GM04503 (cell line): ENCODE measurements at regions not wholly inside any gene's neighbourhood (a gene's known extent, or its start where the extent isn't known, plus 50 kb on each side); places are given as distances from the start of the nearest gene placed in this dataset.
"Not testable (repeated sequence)": the region's sequence is repeated elsewhere in the genome, so short reads cannot be mapped to it uniquely, and the experiment has no call there.

ENCODE experiments used
- DNase-seq: peaks from one replicate; pipeline ENCODE4 v3.0.0-alpha.2; 2012; ENCODE audit warnings: low read depth

DNA sequence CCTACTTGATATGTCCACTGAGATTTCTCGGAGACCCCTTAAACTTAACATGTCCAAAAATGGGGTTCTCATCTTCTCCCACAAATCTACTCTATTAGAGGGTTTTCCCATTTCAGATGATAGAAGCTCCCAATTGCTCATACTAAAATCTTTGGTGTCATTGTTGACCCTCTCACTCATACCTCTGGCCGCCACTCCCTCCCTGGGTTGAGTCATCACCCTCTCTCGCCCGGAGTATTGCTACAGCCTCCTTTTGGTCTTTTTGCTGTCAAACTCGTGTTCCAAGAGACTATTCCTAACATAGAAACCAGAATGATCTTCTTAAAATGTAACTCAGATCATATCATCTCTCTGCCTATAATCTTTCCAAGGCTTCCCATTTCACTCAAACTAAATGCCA is 91.0 kb upstream of the GNAQ start:
- no peak for DNase-seq

- no peak for DNase-seq
These were observed 89.9 kb upstream of the GNAQ start for GRCh38 chr9:78121488-78121887.

GRCh38 chr9:78118742-78119473 is 87.3 kb upstream of the GNAQ start:
- DNase-seq = peak; percentile 59

GRCh38 chr9:78115073-78115472 is 83.5 kb upstream of the GNAQ start:
- DNase-seq = no peak

GRCh38 chr9:78114581-78114980 is 83.0 kb upstream of the GNAQ start:
- DNase-seq = no peak

GRCh38 chr9:78112406-78112805 is 80.8 kb upstream of the GNAQ start:
- no peak for DNase-seq

DNA sequence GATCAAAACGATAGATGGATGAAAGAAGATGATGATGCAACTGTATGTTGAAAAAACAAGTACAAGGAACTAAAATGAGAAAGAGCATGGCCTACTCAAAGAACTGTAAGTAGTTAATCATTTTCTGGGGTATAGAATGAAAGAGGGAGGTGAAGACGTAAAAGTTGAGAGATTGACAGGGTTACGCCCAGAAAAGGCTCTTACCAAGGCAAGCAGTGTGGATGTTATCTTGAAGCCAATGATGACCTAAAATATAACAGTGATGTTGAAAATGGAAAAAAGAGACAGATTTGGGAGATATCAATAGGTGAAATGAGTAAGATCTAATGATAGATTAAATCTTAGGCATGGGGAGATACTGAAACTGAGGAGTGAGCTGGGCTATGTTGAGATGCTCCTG is 80.4 kb upstream of the GNAQ start:
- DNase-seq = no peak

- DNase-seq = no peak
These were observed 77.5 kb upstream of the GNAQ start for GRCh38 chr9:78109075-78109474.

GRCh38 chr9:78106586-78106985 is 75.0 kb upstream of the GNAQ start:
- not testable (repeated sequence) for DNase-seq

DNA sequence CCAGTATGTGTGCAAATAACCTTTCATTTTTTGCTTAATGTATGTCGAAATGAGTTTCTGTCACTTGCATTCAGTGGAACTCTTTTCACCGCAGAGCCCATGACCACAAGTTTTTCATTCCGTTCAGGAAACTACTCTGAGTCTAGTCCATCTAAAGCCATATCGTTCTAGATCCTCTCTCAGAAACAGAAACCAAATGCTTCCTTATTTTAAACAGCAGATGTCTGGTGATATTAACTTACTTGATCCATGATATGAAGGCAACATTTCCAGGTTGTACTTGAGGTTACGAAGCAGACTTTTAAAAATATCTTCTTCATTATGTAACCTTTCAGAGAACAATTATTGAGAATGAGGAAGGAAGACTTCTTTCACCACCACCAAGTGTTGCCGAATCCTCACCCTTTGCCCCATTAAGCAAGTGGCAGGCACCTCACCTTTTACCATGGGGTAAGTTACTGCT is 72.4 kb upstream of the GNAQ start:
- DNase-seq = no peak

DNA sequence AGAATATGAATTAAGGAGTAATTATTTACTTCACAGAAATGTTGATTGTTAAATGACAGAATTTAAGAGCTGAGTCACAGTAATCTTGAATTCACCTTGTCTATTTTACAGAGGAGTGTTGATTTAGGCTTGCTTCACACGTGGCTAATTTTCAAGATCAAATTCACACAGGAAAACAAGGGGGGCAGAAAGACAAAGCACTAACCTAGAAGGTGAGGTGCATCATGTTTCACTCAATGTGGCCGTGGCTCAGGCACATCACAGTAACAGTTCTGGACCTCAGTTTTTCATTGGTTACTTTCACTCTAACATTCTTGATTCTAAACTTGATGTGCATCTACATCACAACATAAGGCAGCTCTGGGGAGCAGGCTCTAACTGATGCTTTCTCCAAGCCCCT is 69.6 kb upstream of the GNAQ start:
- no peak for DNase-seq

GRCh38 chr9:78097541-78097940 is 65.9 kb upstream of the GNAQ start:
- DNase-seq = no peak

DNA sequence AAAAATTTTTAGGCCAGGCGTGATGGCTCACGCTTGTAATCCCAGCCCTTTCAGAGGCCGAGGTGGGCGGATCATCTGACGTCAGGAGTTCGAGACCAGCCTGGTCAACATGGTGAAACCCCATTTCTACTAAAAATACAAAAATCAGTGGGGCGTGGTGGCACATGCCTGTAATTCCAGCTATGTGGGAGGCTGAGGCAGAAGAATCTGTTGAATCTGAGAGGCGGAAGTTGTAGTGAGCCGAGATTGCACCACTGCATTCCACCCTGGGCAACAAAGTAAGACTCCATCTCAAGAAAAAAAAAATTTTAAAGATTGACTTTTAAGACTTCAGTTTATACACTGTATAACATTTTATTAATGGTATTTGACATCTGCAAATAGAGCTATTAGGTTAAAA is 60.1 kb upstream of the GNAQ start:
- DNase-seq = no peak

- no peak for DNase-seq
These were observed 57.5 kb upstream of the GNAQ start for GRCh38 chr9:78089111-78089510.

GRCh38 chr9:78088190-78088589 is 56.6 kb upstream of the GNAQ start:
- not testable (repeated sequence) for DNase-seq
